Neural cell (in vitro differentiated cells): ENCODE measurements at regions not wholly inside any gene's neighbourhood (a gene's known extent, or its start where the extent isn't known, plus 50 kb on each side); places are given as distances from the start of the nearest gene placed in this dataset.

Experiments
- CTCF ChIP-seq: fragments of 450-650 bp; IDR thresholded peaks from 2 replicates; pipeline ENCODE4 v1.5.1; 2014; ENCODE audit warnings: antibody characterized with exemption, mild to moderate bottlenecking, moderate library complexity; ENCODE audit not compliant: poor library complexity, severe bottlenecking
- EZH2 ChIP-seq: fragments of 200-600, 300-800 bp; shearing (Covaris generic), sonication (generic); IDR thresholded peaks from 2 replicates; pipeline ENCODE4 v1.6.1; 2014; ENCODE audit warnings: antibody characterized with exemption, low read length, borderline replicate concordance, mild to moderate bottlenecking; ENCODE audit not compliant: insufficient read depth, poor library complexity, severe bottlenecking
- MXI1 ChIP-seq: fragments of 450-650 bp; conservative IDR thresholded peaks from 2 replicates; pipeline ENCODE4 v1.6.1; 2014; ENCODE audit warnings: antibody characterized with exemption, mild to moderate bottlenecking; ENCODE audit not compliant: poor library complexity, severe bottlenecking
- POLR2AphosphoS5 ChIP-seq: IDR thresholded peaks from 2 replicates; pipeline ENCODE4 v1.6.1; 2012
- RAD21 ChIP-seq: fragments of 450-650 bp; conservative IDR thresholded peaks from 2 replicates; pipeline ENCODE4 v1.6.1; 2014; ENCODE audit warnings: antibody characterized with exemption, mild to moderate bottlenecking, moderate library complexity
- TAF1 ChIP-seq: IDR thresholded peaks from 2 replicates; pipeline ENCODE4 v1.6.1; 2012; ENCODE audit warnings: low read depth

- TF ChIP-seq CTCF (no peak), EZH2 (no peak), POLR2AphosphoS5 (no peak), MXI1 (no peak), TAF1 (no peak), RAD21 (no peak)
These were observed 1848.5 kb upstream of the TENM3 start for GRCh38 chr4:180394730-180395129.
